Breast epithelium (tissue), 3 donors: ENCODE measurements at regions not wholly inside any gene's neighbourhood (a gene's known extent, or its start where the extent isn't known, plus 50 kb on each side); places are given as distances from the start of the nearest gene placed in this dataset.

Source experiments
- POLR2A ChIP-seq: fragments of 450-650 bp; IDR thresholded peaks from one replicate; pipeline ENCODE4 v1.6.1; 2016; ENCODE audit warnings: antibody characterized with exemption, mild to moderate bottlenecking, moderate library complexity
- TF ChIP-seq, protein P1 (sequence below), 3 donors: fragments of 450-650 bp; IDR thresholded peaks; one replicate each; pipeline ENCODE4 v1.5.1; 2016 to 2017; ENCODE audit warnings: antibody characterized with exemption in 3 of 3, mild to moderate bottlenecking in 3 of 3, moderate library complexity in 3 of 3

DNA sequence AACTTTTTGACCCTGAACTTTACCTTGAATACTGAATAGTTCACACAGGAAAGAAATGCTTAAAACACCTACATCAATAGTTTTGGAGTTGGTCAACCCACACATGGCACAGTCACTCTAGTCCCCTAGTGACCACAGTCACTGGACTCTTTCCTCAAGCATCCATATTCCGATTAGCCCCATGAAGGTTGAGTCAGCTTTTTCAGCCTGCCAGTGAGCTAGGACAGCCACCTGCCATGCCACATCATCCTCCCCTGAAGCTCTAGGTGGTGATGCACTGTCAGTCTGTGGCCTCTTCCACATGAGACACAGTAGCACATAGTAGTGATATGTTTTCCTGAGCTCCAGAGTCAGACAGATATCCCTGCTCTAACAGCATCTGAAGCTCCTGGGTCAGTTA is 537.2 kb downstream of the XPNPEP1 start:
- TF ChIP-seq, protein P1, sequence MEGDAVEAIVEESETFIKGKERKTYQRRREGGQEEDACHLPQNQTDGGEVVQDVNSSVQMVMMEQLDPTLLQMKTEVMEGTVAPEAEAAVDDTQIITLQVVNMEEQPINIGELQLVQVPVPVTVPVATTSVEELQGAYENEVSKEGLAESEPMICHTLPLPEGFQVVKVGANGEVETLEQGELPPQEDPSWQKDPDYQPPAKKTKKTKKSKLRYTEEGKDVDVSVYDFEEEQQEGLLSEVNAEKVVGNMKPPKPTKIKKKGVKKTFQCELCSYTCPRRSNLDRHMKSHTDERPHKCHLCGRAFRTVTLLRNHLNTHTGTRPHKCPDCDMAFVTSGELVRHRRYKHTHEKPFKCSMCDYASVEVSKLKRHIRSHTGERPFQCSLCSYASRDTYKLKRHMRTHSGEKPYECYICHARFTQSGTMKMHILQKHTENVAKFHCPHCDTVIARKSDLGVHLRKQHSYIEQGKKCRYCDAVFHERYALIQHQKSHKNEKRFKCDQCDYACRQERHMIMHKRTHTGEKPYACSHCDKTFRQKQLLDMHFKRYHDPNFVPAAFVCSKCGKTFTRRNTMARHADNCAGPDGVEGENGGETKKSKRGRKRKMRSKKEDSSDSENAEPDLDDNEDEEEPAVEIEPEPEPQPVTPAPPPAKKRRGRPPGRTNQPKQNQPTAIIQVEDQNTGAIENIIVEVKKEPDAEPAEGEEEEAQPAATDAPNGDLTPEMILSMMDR (IDR thresholded peaks at IDR 0.05), result no peak
- no peak for TF ChIP-seq POLR2A
